Right lobe of liver (tissue), 6 donors: ENCODE measurements at regions not wholly inside any gene's neighbourhood (a gene's known extent, or its start where the extent isn't known, plus 50 kb on each side); places are given as distances from the start of the nearest gene placed in this dataset.

ENCODE experiments used
- ATAC-seq, 4 donors: fragments of 200-7000 bp; cut with Tn5 transposase; one replicate each; pipeline ENCODE4 v1.9.1; 2020; ENCODE audit warnings: mild to moderate bottlenecking in 4 of 4, moderate library complexity in 4 of 4
- DNase-seq, 3 donors: peaks; one replicate each; pipeline ENCODE4 v3.0.0-alpha.2; 2020
- H3K27ac ChIP-seq, 3 donors: fragments of 200-600 bp; one replicate each; pipeline ENCODE4 v1.8.0; 2022
- H3K27me3 ChIP-seq, 2 donors: fragments of 200-600 bp; one replicate each; pipeline ENCODE4 v1.8.0; 2022
- H3K36me3 ChIP-seq, 4 donors: fragments of 200-600 bp; sonication (generic) in 1 of 4; one replicate each; pipeline versions ENCODE4 v1.5.1 to v1.8.0; 2017 to 2022; ENCODE audit warnings: control low read depth in 1 of 4
- H3K4me1 ChIP-seq, 4 donors: fragments of 200-600 bp; sonication (generic) in 1 of 4; one replicate each; pipeline versions ENCODE4 v1.5.1 to v1.8.0; 2017 to 2022; ENCODE audit warnings: control low read depth in 1 of 4
- H3K4me3 ChIP-seq, 3 donors: fragments of 200-600 bp; one replicate each; pipeline ENCODE4 v1.8.0; 2022
- H3K9me3 ChIP-seq, 4 donors: fragments of 200-600 bp; sonication (generic) in 1 of 4; one replicate each; pipeline versions ENCODE4 v1.5.1 to v1.8.0; 2017 to 2022; ENCODE audit warnings: control low read depth in 1 of 4
- POLR2A ChIP-seq: fragments of 450-650 bp; IDR thresholded peaks from one replicate; pipeline ENCODE4 v1.6.1; 2017; ENCODE audit warnings: antibody characterized with exemption, mild to moderate bottlenecking
- WGBS: methylation state at CpG from one replicate; pipeline ENCODE4 v1.1.6; 2018; ENCODE audit warnings: low coverage, low lambda C conversion rate; ENCODE audit not compliant: insufficient coverage; ENCODE audit errors: missing lambda C conversion rate; 5-methylcytosine and 5-hydroxymethylcytosine counted together
- intact Hi-C, 2 donors: fragments of 100-400 bp; cut with DNase I; formaldehyde crosslinking; loops; one replicate each; pipeline versions ENCODE4 v1.11.2 to v1.14.1; 2022
- TF ChIP-seq, protein P1 (sequence below), 4 donors: fragments of 200-600 bp in 3 of 4; fragments of 450-650 bp in 1 of 4; IDR thresholded peaks; one replicate each; pipeline versions ENCODE4 v1.5.1 to v1.8.0; 2016 to 2022; ENCODE audit warnings: antibody characterized with exemption in 4 of 4, mild to moderate bottlenecking in 2 of 4
- donor health status: DM: no; HTN: yes; CAD: no.
- donor health status: DM: no; HTN: no; CAD: no.
- donor health status: DM: no; HTN: no; CAD: no.
- donor health status: DM: no; HTN: yes; CAD: no.
- donor health status: DM: no; HTN: yes; CAD: no.

DNA sequence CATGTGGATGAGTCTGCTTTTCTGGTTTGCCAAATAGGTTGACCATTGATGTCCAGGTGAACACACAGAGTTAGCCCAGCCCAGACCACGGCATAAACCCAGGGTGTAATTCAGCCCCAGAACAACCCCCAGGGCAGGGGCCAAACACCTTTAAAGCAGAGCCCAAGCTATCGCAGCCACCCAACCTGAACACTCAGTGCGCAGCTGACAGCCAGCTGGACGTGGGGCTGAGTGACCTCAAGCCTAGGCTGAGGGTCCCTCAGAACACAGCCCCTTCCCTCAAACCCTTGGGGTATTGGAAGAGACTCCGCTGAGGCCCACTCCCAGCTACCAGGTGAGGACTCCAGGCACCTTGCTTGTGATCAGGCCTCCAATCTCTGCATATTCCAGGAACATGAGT, 161.5 kb upstream of the NECTIN1 start:
- H3K36me3 ChIP-seq = no peaks in the 10 kb centered on the region
- no peak overlapping the region for H3K4me3 ChIP-seq
- H3K9me3 ChIP-seq = no peaks in the 10 kb centered on the region
- no peak for ATAC-seq
- DNase-seq = no peak
- H3K27me3 ChIP-seq = no peaks in the 10 kb centered on the region
- no peaks in the 10 kb centered on the region for H3K4me1 ChIP-seq
- WGBS = no CpG with 5 or more reads among the region's 5 CpGs
- TF ChIP-seq, protein P1, sequence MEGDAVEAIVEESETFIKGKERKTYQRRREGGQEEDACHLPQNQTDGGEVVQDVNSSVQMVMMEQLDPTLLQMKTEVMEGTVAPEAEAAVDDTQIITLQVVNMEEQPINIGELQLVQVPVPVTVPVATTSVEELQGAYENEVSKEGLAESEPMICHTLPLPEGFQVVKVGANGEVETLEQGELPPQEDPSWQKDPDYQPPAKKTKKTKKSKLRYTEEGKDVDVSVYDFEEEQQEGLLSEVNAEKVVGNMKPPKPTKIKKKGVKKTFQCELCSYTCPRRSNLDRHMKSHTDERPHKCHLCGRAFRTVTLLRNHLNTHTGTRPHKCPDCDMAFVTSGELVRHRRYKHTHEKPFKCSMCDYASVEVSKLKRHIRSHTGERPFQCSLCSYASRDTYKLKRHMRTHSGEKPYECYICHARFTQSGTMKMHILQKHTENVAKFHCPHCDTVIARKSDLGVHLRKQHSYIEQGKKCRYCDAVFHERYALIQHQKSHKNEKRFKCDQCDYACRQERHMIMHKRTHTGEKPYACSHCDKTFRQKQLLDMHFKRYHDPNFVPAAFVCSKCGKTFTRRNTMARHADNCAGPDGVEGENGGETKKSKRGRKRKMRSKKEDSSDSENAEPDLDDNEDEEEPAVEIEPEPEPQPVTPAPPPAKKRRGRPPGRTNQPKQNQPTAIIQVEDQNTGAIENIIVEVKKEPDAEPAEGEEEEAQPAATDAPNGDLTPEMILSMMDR (IDR thresholded peaks at IDR 0.05) = no peak
- TF ChIP-seq POLR2A = no peak
- intact Hi-C loops = no loop called here
- H3K27ac ChIP-seq = no peak overlapping the region

DNA sequence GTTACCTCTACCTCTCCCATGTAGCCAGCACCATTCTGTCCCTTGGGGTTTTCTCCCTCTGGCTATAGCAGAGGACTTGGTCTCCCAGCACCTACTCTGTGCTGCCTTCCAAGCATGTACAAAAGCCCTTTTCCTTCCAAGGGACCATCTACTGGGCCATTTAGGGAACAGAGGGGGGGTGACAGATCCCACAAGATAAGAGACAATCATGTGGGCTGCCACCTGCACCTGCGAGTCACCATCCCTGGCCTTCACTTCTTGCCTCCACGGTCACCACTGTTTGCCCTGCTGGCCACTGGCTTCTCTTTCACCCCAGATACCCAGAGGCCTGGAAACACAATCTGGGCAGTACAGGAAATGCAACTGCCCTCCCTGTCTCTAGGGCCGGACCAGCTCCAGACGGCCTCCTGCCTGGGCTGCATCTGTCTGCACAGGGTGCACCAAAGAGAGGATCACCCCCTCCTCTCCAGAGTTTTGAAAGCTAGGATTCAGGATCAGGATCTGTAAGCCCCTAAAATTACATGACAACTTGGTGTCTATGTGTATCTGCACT, 160.8 kb upstream of the NECTIN1 start:
- intact Hi-C loops = no loop called here

DNA sequence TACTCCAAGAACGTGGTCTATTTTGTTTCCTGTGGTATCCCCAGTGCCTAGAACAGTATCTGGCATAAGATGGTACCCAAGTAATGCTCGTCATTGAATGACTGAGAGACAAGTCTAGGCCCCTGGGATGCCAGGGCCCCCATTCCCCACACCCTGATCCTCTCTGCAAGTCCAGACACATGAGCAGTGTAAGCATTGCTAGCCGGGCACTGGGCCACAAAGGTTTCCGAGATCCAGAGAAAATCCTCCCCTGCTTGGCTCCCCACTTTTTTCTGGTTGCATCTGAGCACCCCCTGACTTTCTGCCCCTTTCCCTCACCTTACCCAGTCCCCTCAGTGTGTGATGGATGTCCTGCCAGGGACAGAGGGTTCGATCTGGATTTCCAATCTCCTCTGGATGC, 160.1 kb upstream of the NECTIN1 start:
- Histone ChIP-seq H3K36me3 (no peaks in the 10 kb centered on the region), H3K4me3 (no peak overlapping the region), H3K27me3 (no peaks in the 10 kb centered on the region), H3K27ac (no peak overlapping the region), H3K9me3 (no peaks in the 10 kb centered on the region), H3K4me1 (no peaks in the 10 kb centered on the region)
- TF ChIP-seq, protein P1 (IDR thresholded peaks at IDR 0.05) = no peak
- TF ChIP-seq POLR2A = no peak
- DNase-seq = no peak
- WGBS = 67% methylated on average over 1 of the region's 5 CpGs
- no peak for ATAC-seq
- intact Hi-C loops = no loop called here

More for the DNA sequence above, 160.8 kb upstream of the NECTIN1 start:
- TF ChIP-seq, protein P1 (IDR thresholded peaks at IDR 0.05) = no peak
- TF ChIP-seq POLR2A = no peak
- no peaks in the 10 kb centered on the region for H3K4me1 ChIP-seq
- WGBS = 72% methylated on average over 4 of the region's 4 CpGs
- H3K27me3 ChIP-seq = no peaks in the 10 kb centered on the region
- H3K27ac ChIP-seq = no peak overlapping the region
- H3K9me3 ChIP-seq = no peaks in the 10 kb centered on the region
- no peak overlapping the region for H3K4me3 ChIP-seq
- DNase-seq (no peak), ATAC-seq (no peak)
- no peaks in the 10 kb centered on the region for H3K36me3 ChIP-seq

DNA sequence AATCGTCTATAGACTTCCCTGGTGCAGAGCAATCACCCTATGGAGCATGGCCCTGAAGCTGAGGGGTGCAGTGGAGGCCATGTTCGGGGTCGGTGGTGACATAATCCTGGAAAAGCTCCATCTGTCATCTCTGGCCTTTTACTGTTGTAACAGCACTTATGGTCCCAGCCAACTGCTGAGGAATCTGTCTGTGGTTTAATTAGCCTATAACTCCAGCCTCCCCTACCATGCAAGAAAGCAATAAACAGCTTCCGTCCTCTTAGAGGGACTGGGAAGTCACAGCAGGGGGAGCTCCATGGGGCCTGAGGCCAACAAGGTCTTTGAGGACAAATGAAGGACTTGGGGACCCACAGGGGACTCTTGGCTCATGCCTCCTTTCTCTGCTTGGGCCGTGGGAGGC, 159.1 kb upstream of the NECTIN1 start:
- ATAC-seq (no peak), DNase-seq (no peak)
- WGBS = 65% methylated on average over 4 of the region's 5 CpGs
- H3K4me1 ChIP-seq = no peaks in the 10 kb centered on the region
- H3K27ac ChIP-seq = no peak overlapping the region
- no peaks in the 10 kb centered on the region for H3K9me3 ChIP-seq
- H3K36me3 ChIP-seq = no peaks in the 10 kb centered on the region
- no peak overlapping the region for H3K4me3 ChIP-seq
- intact Hi-C loops = no loop called here
- H3K27me3 ChIP-seq = no peaks in the 10 kb centered on the region
- TF ChIP-seq POLR2A = no peak
- TF ChIP-seq, protein P1 (IDR thresholded peaks at IDR 0.05) = no peak
